A673 (cell line): ENCODE measurements at regions not wholly inside any gene's neighbourhood (a gene's known extent, or its start where the extent isn't known, plus 50 kb on each side); places are given as distances from the start of the nearest gene placed in this dataset.

Experiments used
- BruUV-seq: library from RNA; stranded (reverse); fragments of 400-500 nt; replicated peaks from 2 replicates; lab custom pipeline; 2021; lab: Mats Ljungman, UMichigan
- CTCF ChIA-PET: fragments of 300-600 bp; sonication (Branson Sonifier 250); formaldehyde crosslinking; loops from one replicate; lab custom pipeline; 2022; ENCODE audit warnings: antibody characterized with exemption; lab: Charles Lee
- POLR2A ChIA-PET: fragments of 300-600 bp; sonication (Branson Sonifier 250); formaldehyde crosslinking; loops from one replicate; lab custom pipeline; 2022; ENCODE audit warnings: antibody characterized with exemption; ENCODE audit not compliant: low non-redundant PET; lab: Charles Lee
- DNase-seq: peaks from one replicate; pipeline ENCODE4 v3.0.0-alpha.2; 2015; ENCODE audit warnings: low spot score
- H3K27ac ChIP-seq: fragments of 200-600 bp; sonication (generic); 2 replicates; pipeline ENCODE4 v1.5.1; 2016; ENCODE audit warnings: mixed run types, low read depth, mild to moderate bottlenecking, mixed read lengths, antibody characterized with exemption, low read length; ENCODE audit not compliant: poor library complexity, severe bottlenecking
- H3K27me3 ChIP-seq: fragments of 200-600 bp; sonication (generic); replicated peaks from 2 replicates; pipeline ENCODE4 v1.6.1; 2017; ENCODE audit warnings: mixed run types, low read depth, mild to moderate bottlenecking, mixed read lengths, antibody characterized with exemption, low read length; ENCODE audit not compliant: insufficient read depth, poor library complexity
- H3K36me3 ChIP-seq: fragments of 200-600 bp; sonication (generic); 2 replicates; pipeline ENCODE4 v1.6.1; 2016; ENCODE audit warnings: mixed run types, mild to moderate bottlenecking, mixed read lengths, antibody characterized with exemption, low read length; ENCODE audit not compliant: insufficient read depth, poor library complexity, severe bottlenecking
- H3K4me1 ChIP-seq: fragments of 200-600 bp; sonication (generic); 2 replicates; pipeline ENCODE4 v1.6.1; 2017; ENCODE audit warnings: mixed run types, mild to moderate bottlenecking, mixed read lengths, antibody characterized with exemption, low read length; ENCODE audit not compliant: insufficient read depth, poor library complexity, severe bottlenecking
- H3K4me3 ChIP-seq: fragments of 200-600 bp; sonication (generic); 2 replicates; pipeline ENCODE4 v1.5.1; 2016; ENCODE audit warnings: low read depth, mixed run types, mild to moderate bottlenecking, mixed read lengths, low read length; ENCODE audit not compliant: poor library complexity, severe bottlenecking
- H3K9me3 ChIP-seq: fragments of 200-600 bp; sonication (generic); 2 replicates; pipeline ENCODE4 v1.6.1; 2016; ENCODE audit warnings: mixed run types, low read depth, mild to moderate bottlenecking, mixed read lengths, antibody characterized with exemption, low read length; ENCODE audit not compliant: poor library complexity, severe bottlenecking
- EZH2 ChIP-seq: fragments of 200-600 bp; sonication (generic); IDR thresholded peaks from 2 replicates; pipeline ENCODE4 v1.6.1; 2017; ENCODE audit warnings: borderline replicate concordance, low read depth, mild to moderate bottlenecking, mixed read lengths, antibody characterized with exemption, low read length; ENCODE audit not compliant: poor library complexity, severe bottlenecking
- intact Hi-C: fragments of 100-400 bp; cut with micrococcal nuclease; formaldehyde crosslinking; loops from one replicate; pipeline ENCODE4 v1.10.0; 2022; ENCODE audit not compliant: unreplicated experiment
- TF ChIP-seq, protein P1 (sequence below): fragments of 300-800, 200-600 bp; sonication (generic); conservative IDR thresholded peaks from 2 replicates; pipeline ENCODE4 v1.5.1; 2017; ENCODE audit warnings: low read depth, mild to moderate bottlenecking, antibody characterized with exemption, low read length, moderate library complexity, mixed read lengths

DNA sequence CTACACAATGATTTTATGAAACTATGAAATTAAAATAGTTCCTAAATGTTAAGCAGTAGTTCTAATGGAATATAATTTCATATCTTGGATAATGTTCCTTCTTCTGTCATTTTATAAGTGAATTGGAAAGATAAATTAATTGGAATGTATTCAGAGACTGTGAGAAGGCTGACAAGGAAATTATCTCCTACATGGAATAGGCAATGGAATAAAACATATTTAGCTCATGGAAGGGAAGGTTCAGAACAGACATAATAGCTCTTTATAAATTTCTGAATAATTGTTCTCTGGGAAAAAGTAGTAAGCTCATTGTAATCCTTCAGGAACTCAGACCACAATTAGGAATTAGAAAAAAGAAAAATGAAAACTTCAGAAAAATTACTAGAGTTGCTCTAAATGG lies 1172.3 kb upstream of the SORCS1 start:
- H3K27me3 ChIP-seq, result no peaks in the 10 kb centered on the region
- no peaks in the 10 kb centered on the region for H3K9me3 ChIP-seq
- no peaks in the 10 kb centered on the region for H3K4me1 ChIP-seq
- BruUV-seq, result no TSS peak
- no peak overlapping the region for H3K27ac ChIP-seq
- intact Hi-C loops, result no loop called here
- POLR2A ChIA-PET, result interaction anchor here (0.6 kb wide), 1 partner anchor 814 kb away, joined by 3 read pairs; no protein-coding TSS in a partner anchor
- CTCF ChIA-PET, result interaction anchor here (0.6 kb wide), 1 partner anchor 1711 kb away, joined by 3 read pairs; no protein-coding TSS in a partner anchor
- no peak overlapping the region for H3K4me3 ChIP-seq
- no peak for TF ChIP-seq EZH2
- TF ChIP-seq, protein P1, sequence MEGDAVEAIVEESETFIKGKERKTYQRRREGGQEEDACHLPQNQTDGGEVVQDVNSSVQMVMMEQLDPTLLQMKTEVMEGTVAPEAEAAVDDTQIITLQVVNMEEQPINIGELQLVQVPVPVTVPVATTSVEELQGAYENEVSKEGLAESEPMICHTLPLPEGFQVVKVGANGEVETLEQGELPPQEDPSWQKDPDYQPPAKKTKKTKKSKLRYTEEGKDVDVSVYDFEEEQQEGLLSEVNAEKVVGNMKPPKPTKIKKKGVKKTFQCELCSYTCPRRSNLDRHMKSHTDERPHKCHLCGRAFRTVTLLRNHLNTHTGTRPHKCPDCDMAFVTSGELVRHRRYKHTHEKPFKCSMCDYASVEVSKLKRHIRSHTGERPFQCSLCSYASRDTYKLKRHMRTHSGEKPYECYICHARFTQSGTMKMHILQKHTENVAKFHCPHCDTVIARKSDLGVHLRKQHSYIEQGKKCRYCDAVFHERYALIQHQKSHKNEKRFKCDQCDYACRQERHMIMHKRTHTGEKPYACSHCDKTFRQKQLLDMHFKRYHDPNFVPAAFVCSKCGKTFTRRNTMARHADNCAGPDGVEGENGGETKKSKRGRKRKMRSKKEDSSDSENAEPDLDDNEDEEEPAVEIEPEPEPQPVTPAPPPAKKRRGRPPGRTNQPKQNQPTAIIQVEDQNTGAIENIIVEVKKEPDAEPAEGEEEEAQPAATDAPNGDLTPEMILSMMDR, result no peak
- DNase-seq, result no peak
- no peaks in the 10 kb centered on the region for H3K36me3 ChIP-seq

DNA sequence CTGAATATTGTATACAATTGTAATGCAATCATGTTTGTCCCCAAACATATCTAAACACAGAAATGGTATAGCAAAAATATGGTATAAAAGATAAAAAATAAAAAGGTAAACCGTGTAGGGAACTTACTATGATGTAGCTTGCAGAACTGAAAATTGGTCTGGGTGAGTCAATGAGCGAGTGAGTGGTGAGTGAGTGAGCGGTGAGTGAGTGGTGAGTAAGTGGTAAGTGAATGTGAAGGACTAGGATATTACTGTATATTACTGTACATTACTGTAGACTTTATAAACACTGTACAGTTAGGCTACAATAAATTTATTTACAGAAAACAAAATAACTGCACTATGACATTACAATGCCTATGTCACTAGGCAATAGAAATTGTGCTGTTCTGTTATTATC lies 1163.2 kb upstream of the SORCS1 start:
- Histone ChIP-seq H3K9me3 (no peaks in the 10 kb centered on the region), H3K36me3 (no peaks in the 10 kb centered on the region), H3K4me3 (no peak overlapping the region), H3K27me3 (no peaks in the 10 kb centered on the region), H3K27ac (no peak overlapping the region), H3K4me1 (peaks cover 30% of the 10 kb centered on the region)
- TF ChIP-seq, protein P1, result no peak
- TF ChIP-seq EZH2, result no peak
- no peak for DNase-seq
- intact Hi-C loops, result no loop called here
- no TSS peak for BruUV-seq
- POLR2A ChIA-PET, result no interaction called here
- CTCF ChIA-PET, result no interaction called here

DNA sequence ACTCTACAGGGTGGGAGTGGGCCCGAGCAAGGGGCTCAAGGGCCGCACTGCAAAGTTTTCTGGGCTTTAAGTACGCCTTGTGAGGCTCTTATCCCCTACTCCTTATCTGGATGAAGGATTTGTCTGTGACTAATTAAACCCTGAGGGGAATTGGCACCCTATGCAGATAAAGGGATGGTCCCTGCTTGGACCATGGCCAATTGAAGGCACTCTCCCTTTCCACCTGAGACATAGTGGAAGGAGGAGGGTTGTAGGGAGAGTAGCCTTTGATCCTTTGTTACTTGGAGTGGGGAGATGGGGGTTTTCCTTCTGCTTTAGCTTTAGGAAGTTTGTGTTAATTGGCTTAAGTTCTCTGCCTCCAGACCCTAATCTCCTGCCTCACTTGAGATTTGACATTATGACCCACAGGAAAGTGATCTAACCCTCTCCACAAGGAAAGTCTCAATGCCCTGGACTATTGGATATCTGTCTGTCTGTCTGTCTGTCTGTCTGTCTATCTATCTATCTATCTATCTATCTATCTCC lies 1158.8 kb upstream of the SORCS1 start:
- no peak for TF ChIP-seq EZH2
- TF ChIP-seq, protein P1, result no peak
- CTCF ChIA-PET, result no interaction called here
- no peak for DNase-seq
- Histone ChIP-seq H3K27me3 (no peaks in the 10 kb centered on the region), H3K4me1 (peaks cover 30% of the 10 kb centered on the region), H3K36me3 (no peaks in the 10 kb centered on the region), H3K27ac (no peak overlapping the region), H3K9me3 (no peaks in the 10 kb centered on the region), H3K4me3 (no peak overlapping the region)
- intact Hi-C loops, result no loop called here
- BruUV-seq, result no TSS peak
- POLR2A ChIA-PET, result no interaction called here
